ENCODE measurements at regions not wholly inside any gene's neighbourhood (a gene's known extent, or its start where the extent isn't known, plus 50 kb on each side); places are given as distances from the start of the nearest gene placed in this dataset.

GRCh38 chr11:109857637-109858036 lies 235.6 kb upstream of the ZC3H12C start:
- no peak for DNase-seq (ENCODE audit: low spot score in 2 of 2)
- TF ChIP-seq CTCF (IDR thresholded peaks at IDR 0.05) (no peak), POLR2A (IDR thresholded peaks at IDR 0.05) (no peak)
- intact Hi-C loops (cut with DNase I; ENCODE audit: low total_unique reads): no loop called here
- no peak overlapping the region for H3K4me3 ChIP-seq (ENCODE audit: low read depth, poor library complexity, severe bottlenecking)

GRCh38 chr11:109858152-109858551 lies 235.0 kb upstream of the ZC3H12C start:
- TF ChIP-seq CTCF (IDR thresholded peaks at IDR 0.05): no peak
- no peak for TF ChIP-seq POLR2A (IDR thresholded peaks at IDR 0.05)
- H3K4me3 ChIP-seq (ENCODE audit: low read depth, poor library complexity, severe bottlenecking): no peak overlapping the region
- no peak for DNase-seq (ENCODE audit: low spot score in 2 of 2)
- intact Hi-C loops (cut with DNase I; ENCODE audit: low total_unique reads): no loop called here
- WGBS, 2 donors: 89 to 91% methylated on average over 4 of the region's 4 CpGs

DNA sequence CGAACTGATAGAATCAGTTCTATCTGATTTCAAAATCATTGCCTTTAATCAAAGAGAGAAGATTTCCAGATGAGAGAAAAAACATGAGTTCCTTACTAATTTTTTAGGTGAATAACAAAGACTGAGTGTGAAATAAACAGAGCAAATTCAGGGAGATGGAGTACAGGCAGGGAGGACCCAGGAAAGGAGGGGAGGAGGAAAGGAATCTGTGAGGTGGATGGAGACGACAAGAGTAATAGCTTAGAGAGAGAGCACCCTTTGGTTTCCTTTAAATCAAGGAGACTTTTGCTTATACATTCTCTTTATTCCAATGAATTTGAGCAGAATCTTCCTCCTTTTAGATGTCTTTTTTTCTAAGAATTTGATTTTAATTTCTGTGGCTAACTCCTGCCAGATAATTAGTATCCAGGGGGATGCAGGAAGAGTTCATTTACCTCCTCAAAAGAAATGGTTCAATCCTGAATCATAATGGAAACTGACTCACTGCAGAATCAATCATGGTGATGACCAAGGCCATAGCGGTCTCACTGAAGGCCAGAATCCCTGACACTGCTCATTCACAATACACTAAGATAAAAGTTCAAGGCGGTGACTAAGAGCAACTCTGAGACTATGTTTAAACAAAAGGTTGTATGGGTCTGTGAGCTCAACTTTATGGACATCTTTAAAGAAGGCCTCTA lies 234.0 kb upstream of the ZC3H12C start:
- TF ChIP-seq CTCF (IDR thresholded peaks at IDR 0.05) (no peak), POLR2A (IDR thresholded peaks at IDR 0.05) (no peak)
- no peak overlapping the region for H3K4me3 ChIP-seq (ENCODE audit: low read depth, poor library complexity, severe bottlenecking)
- 81 to 86% methylated on average over 4 of the region's 4 CpGs for WGBS, 2 donors
- no peak for DNase-seq (ENCODE audit: low spot score in 2 of 2)
- intact Hi-C loops (cut with DNase I; ENCODE audit: low total_unique reads): no loop called here

DNA sequence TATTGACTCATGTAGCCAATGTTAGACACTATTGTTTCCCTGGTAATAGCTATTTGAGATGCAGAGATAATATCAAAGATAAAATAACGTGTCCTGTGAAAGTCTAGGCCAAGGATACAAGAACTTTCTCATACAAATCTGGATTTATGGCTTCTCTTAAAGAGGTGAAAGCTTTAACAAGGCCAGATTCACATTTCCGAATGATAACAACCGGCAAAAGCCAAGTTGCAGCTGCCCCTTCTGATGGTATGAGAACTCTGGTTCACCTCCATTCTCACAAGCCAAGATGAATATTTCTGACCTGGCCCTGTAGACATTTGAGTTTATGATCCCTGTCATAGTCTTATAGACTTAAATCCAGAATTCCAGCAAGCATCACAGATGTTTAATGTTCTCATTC lies 230.4 kb upstream of the ZC3H12C start:
- DNase-seq (ENCODE audit: low spot score in 2 of 2): no peak
- intact Hi-C loops (cut with DNase I; ENCODE audit: low total_unique reads): no loop called here
- WGBS, 2 donors: 57 to 62% methylated on average over 3 of the region's 3 CpGs
- no peak overlapping the region for H3K4me3 ChIP-seq (ENCODE audit: low read depth, poor library complexity, severe bottlenecking)
- TF ChIP-seq CTCF (IDR thresholded peaks at IDR 0.05): no peak
- no peak for TF ChIP-seq POLR2A (IDR thresholded peaks at IDR 0.05)

- 72 to 92% methylated on average over 3 of the region's 3 CpGs for WGBS, 2 donors
- TF ChIP-seq POLR2A (IDR thresholded peaks at IDR 0.05) (no peak), CTCF (IDR thresholded peaks at IDR 0.05) (no peak)
- intact Hi-C loops (cut with DNase I; ENCODE audit: low total_unique reads): no loop called here
Measured at GRCh38 chr11:109864151-109864661, 229.0 kb upstream of the ZC3H12C start.

More at GRCh38 chr11:109864151-109864661, 229.0 kb upstream of the ZC3H12C start:
- no peak for DNase-seq (ENCODE audit: low spot score in 2 of 2)
- H3K4me3 ChIP-seq (ENCODE audit: low read depth, poor library complexity, severe bottlenecking): no peak overlapping the region
